ENCODE measurements at regions not wholly inside any gene's neighbourhood (a gene's known extent, or its start where the extent isn't known, plus 50 kb on each side); places are given as distances from the start of the nearest gene placed in this dataset.

- Histone ChIP-seq H4K8ac (ENCODE audit: low read depth in 2 of 2, low read length in 2 of 2) (no peak overlapping the region), H3K56ac (ENCODE audit: extremely low read depth, insufficient read depth, low read length) (no peak overlapping the region), H2BK20ac (ENCODE audit: low read depth, low read length) (no peak overlapping the region), H3K4me3 (ENCODE audit: insufficient read depth, low read depth, low read length) (no peak overlapping the region), H2BK120ac (ENCODE audit: low read depth, low read length) (no peak overlapping the region), H3K23ac (ENCODE audit: low read depth, low read length) (no peak overlapping the region), H3K4me1 (ENCODE audit: control insufficient read depth, insufficient read depth, low read length) (no peaks in the 10 kb centered on the region), H3K18ac (ENCODE audit: low read depth, low read length) (no peak overlapping the region), H3K27me3 (ENCODE audit: control insufficient read depth, insufficient read depth, low read length) (no peaks in the 10 kb centered on the region), H3K14ac (replicated peaks; ENCODE audit: low read depth, low read length) (no peak overlapping the region), H3K4me2 (ENCODE audit: low read depth, low read length) (no peak overlapping the region), H3K4ac (ENCODE audit: low read depth, low read length) (no peak overlapping the region), H3K79me1 (ENCODE audit: low read depth in 1 of 2, low read length in 2 of 2) (no peaks in the 10 kb centered on the region), H2AK5ac (ENCODE audit: low read depth, low read length) (no peak overlapping the region), H4K5ac (ENCODE audit: low read depth, low read length) (no peak overlapping the region), H3K9me1 (ENCODE audit: insufficient read depth, low read length) (no peaks in the 10 kb centered on the region), H2AFZ (replicated peaks; ENCODE audit: low read length, poor library complexity) (no peak overlapping the region), H3K9ac (ENCODE audit: low read depth, low read length) (no peak overlapping the region), H4K20me1 (ENCODE audit: insufficient read depth, low read length) (no peaks in the 10 kb centered on the region), H2BK15ac (ENCODE audit: low read depth, low read length) (no peak overlapping the region), H3K9me3 (ENCODE audit: control insufficient read depth, insufficient read depth, low read length) (no peaks in the 10 kb centered on the region), H2BK5ac (ENCODE audit: low read depth, low read length, poor library complexity, severe bottlenecking) (no peak overlapping the region), H3K36me3 (ENCODE audit: control insufficient read depth, insufficient read depth, low read length) (no peaks in the 10 kb centered on the region), H2AK9ac (replicated peaks; ENCODE audit: low read depth, low read length, poor library complexity) (no peak overlapping the region), H3K27ac (ENCODE audit: insufficient read depth, low read length) (no peak overlapping the region), H4K91ac (ENCODE audit: insufficient read depth, low read depth, low read length) (no peak overlapping the region)
- intact Hi-C loops (cut with micrococcal nuclease), result no loop called here
- dilution Hi-C loops (cut with HindIII; ENCODE audit: low sequenced_read_pairs, unreplicated experiment), result no loop called here
- in situ Hi-C loops (cut with MboI; ENCODE audit: low sequenced_read_pairs), result no loop called here
- CTCF ChIA-PET, result no interaction called here
- POLR2A ChIA-PET (ENCODE audit: unreplicated experiment), result no interaction called here
- ATAC-seq (ENCODE audit: low read depth), result no peak
- no CpG with 5 or more reads among the region's 2 CpGs for WGBS, 2 experiments (ENCODE audit: extremely low coverage in 2 of 2, insufficient read length in 1 of 2)
- no peak for DNase-seq
- no TSS peak for BruUV-seq (replicated peaks)
- TF ChIP-seq ELK1 (IDR thresholded peaks at IDR 0.05; ENCODE audit: borderline replicate concordance, low read depth, low read length), result no peak
- TF ChIP-seq FOS (IDR thresholded peaks at IDR 0.05; ENCODE audit: low read depth, low read length), result no peak
- TF ChIP-seq POLR2A (IDR thresholded peaks at IDR 0.05; ENCODE audit: low read depth, low read length), result no peak
- TF ChIP-seq USF2 (IDR thresholded peaks at IDR 0.05; ENCODE audit: low read depth, low read length), result no peak
- no peak for TF ChIP-seq RCOR1 (IDR thresholded peaks at IDR 0.05; ENCODE audit: insufficient replicate concordance, low read length)
- TF ChIP-seq RAD21 (IDR thresholded peaks at IDR 0.05; ENCODE audit: low read length), result no peak
- TF ChIP-seq NFE2L2 (IDR thresholded peaks at IDR 0.05; ENCODE audit: low read depth, low read length), result no peak
- no peak for TF ChIP-seq MAFK (IDR thresholded peaks at IDR 0.05; ENCODE audit: low read depth, low read length)
- no peak for TF ChIP-seq MAZ (IDR thresholded peaks at IDR 0.05; ENCODE audit: borderline replicate concordance, low read depth, low read length)
- no peak for TF ChIP-seq RFX5 (IDR thresholded peaks at IDR 0.05; ENCODE audit: low read depth, low read length)
- TF ChIP-seq MXI1 (IDR thresholded peaks at IDR 0.05; ENCODE audit: borderline replicate concordance, low read depth, low read length), result no peak
- TF ChIP-seq SMC3 (IDR thresholded peaks at IDR 0.05; ENCODE audit: low read depth, low read length), result no peak
- TF ChIP-seq CHD1 (IDR thresholded peaks at IDR 0.05; ENCODE audit: low read depth, low read length), result no peak
- TF ChIP-seq BHLHE40 (IDR thresholded peaks at IDR 0.05; ENCODE audit: low read depth, low read length), result no peak
- TF ChIP-seq CEBPB (IDR thresholded peaks at IDR 0.05; ENCODE audit: low read depth, low read length), result no peak
Measured at GRCh38 chr4:136194962-136195361, 1337.3 kb downstream of the PCDH18 start.

All from IMR-90 (cell line).